ENCODE measurements at regions not wholly inside any gene's neighbourhood (a gene's known extent, or its start where the extent isn't known, plus 50 kb on each side); places are given as distances from the start of the nearest gene placed in this dataset.

DNA sequence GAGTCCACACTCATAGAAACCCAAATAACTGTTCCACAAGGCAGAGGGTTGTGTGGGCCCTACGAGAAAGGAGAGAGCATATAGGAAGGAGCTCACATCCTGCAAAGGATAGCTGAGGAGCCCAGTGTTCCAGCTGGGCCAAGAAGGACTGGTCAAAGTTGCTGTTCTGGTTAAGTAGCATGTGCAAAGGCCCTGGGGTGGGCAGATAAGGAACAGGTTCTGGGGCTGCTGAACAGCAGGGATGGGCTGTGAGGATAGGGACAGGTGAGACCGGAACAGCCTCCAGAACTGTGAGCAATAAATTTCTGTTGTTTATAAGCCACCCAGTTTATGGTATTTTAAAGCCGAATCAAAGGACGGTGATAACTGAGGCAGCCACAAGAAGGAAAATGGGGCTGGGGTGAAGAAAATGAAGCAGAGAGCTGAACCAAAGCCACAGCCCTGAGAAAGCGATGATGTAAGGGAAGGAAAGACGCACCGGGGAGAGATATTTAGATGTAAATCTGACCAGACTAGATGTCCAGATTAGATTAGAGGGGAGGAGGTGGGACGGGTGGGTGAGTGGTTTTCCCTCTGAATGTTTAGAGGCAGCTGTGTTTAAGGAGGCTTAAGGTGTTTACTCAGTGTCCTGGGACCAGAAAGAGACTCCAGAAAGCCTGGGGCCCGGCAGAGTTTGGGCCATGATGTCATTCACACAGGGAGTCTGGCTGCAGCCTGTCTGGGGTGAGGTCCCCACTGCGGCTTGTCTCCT, 180.8 kb upstream of the BCOR start:
- H3K27ac ChIP-seq (ENCODE audit: low read length) = peak overlapping the region; percentile 56
- H3K4me3 Mint-ChIP-seq = peak overlapping the region; percentile 63
- H3K9me3 ChIP-seq (ENCODE audit: control insufficient read depth, insufficient read depth, low read length) = peaks cover 4% of the 10 kb centered on the region
- peaks cover 2 to 19% of the 10 kb centered on the region in 2 donors for H3K27me3 Mint-ChIP-seq (ENCODE audit: low read depth in 2 of 2)
- H3K36me3 Mint-ChIP-seq = no peaks in the 10 kb centered on the region
- WGBS (ENCODE audit: insufficient coverage) = 37% methylated on average over 10 of the region's 10 CpGs
- H3K4me3 ChIP-seq (ENCODE audit: low read length) = no peak overlapping the region
- H3K4me1 Mint-ChIP-seq = peaks cover 33% of the 10 kb centered on the region in 2 donors
- no peaks in the 10 kb centered on the region for H3K9me3 Mint-ChIP-seq
- DNase-seq = peak; percentile 63 to 82
- peak; percentile 76 to 88 (median 84) for ATAC-seq
- no peak for TF ChIP-seq CTCF (IDR thresholded peaks at IDR 0.05)
- H3K27ac Mint-ChIP-seq = peak overlapping the region; percentile 85 to 95
- H3K36me3 ChIP-seq (ENCODE audit: control insufficient read depth, insufficient read depth, low read length) = no peaks in the 10 kb centered on the region
- intact Hi-C loops (cut with micrococcal nuclease) = loop anchor here (2.0 to 5.0 kb wide), 3 partner anchors 102 to 421 kb away; partner anchors contain the start of gene BCOR
- H3K27me3 ChIP-seq (ENCODE audit: control insufficient read depth, insufficient read depth, low read length) = no peaks in the 10 kb centered on the region
- peaks cover 41% of the 10 kb centered on the region for H3K4me1 ChIP-seq (ENCODE audit: control insufficient read depth, insufficient read depth, low read length)

DNA sequence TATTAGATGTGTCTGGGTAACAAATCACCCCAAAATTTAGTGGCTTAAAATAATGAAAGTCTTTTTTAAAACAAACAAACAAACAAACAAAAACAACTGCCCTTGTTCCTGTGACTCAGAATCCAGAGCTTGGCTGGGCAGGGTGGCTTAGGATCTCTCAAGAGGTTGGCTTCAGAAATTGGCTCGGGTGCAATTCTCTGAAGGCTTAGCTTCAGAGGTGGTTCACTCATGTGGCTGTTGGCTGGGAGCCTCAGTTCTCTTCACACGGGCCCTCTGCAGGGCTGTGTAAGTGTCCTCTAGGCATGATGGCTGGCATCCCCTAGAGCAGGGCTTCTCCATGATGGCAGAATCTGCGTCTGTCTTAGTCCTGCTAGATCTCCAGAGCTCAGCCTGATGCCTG, 179.9 kb upstream of the BCOR start:
- H3K9me3 Mint-ChIP-seq = no peaks in the 10 kb centered on the region
- peaks cover 2 to 19% of the 10 kb centered on the region in 2 donors for H3K27me3 Mint-ChIP-seq (ENCODE audit: low read depth in 2 of 2)
- no peaks in the 10 kb centered on the region for H3K36me3 ChIP-seq (ENCODE audit: control insufficient read depth, insufficient read depth, low read length)
- no peak overlapping the region for H3K4me3 Mint-ChIP-seq
- DNase-seq = no peak
- ATAC-seq = no peak
- H3K4me3 ChIP-seq (ENCODE audit: low read length) = no peak overlapping the region
- peaks cover 48% of the 10 kb centered on the region for H3K4me1 ChIP-seq (ENCODE audit: control insufficient read depth, insufficient read depth, low read length)
- peaks cover 33% of the 10 kb centered on the region in 2 donors for H3K4me1 Mint-ChIP-seq
- TF ChIP-seq CTCF (IDR thresholded peaks at IDR 0.05) = no peak
- H3K27ac ChIP-seq (ENCODE audit: low read length) = no peak overlapping the region
- H3K27me3 ChIP-seq (ENCODE audit: control insufficient read depth, insufficient read depth, low read length) = no peaks in the 10 kb centered on the region
- no peaks in the 10 kb centered on the region for H3K36me3 Mint-ChIP-seq
- intact Hi-C loops (cut with micrococcal nuclease) = loop anchor here (2.0 to 5.0 kb wide), 3 partner anchors 101 to 420 kb away; partner anchors contain the start of gene BCOR
- peaks cover 4% of the 10 kb centered on the region for H3K9me3 ChIP-seq (ENCODE audit: control insufficient read depth, insufficient read depth, low read length)
- WGBS (ENCODE audit: insufficient coverage) = 93% methylated on average over 3 of the region's 3 CpGs
- peak overlapping the region in 1 of 2 donors; percentile 95 for H3K27ac Mint-ChIP-seq

DNA sequence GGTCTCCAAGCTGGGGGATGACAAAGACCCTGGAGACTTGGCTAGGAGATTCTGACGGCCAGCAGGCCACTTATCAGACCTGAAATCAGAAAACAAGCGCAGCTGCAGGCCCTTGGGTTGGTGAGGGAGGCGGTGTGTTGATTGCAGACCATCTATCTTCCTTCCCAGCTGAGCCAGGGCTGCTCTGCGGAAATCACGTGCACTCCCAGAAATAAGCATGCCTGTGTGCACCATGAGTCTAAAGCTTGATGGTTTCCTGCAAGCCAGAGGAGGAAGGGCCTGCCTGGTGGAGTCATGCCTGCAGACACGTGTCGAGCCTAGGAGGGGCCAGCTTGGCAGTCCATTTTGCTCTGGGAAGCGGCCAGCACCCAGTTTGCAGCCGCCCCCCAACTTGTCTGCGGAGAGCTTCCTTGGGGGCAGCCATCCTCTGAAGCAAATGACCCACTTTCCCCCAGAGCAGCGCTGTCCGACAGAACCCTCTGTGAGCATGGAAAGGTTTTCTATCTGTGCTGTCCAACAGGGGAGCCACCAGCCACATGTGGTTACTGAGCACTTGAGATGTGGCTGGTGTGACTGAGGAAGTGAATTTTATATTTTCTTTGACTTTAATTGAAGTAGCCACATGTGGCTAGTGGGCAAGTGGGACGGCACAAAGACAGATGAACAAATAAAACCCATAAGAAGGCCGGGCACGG, 175.7 kb upstream of the BCOR start:
- DNase-seq (no peak), ATAC-seq (no peak)
- no peak overlapping the region for H3K4me3 Mint-ChIP-seq
- no peak overlapping the region for H3K27ac ChIP-seq (ENCODE audit: low read length)
- no peak overlapping the region for H3K4me3 ChIP-seq (ENCODE audit: low read length)
- H3K36me3 ChIP-seq (ENCODE audit: control insufficient read depth, insufficient read depth, low read length) = no peaks in the 10 kb centered on the region
- peaks cover 4% of the 10 kb centered on the region for H3K9me3 ChIP-seq (ENCODE audit: control insufficient read depth, insufficient read depth, low read length)
- no peak for TF ChIP-seq CTCF (IDR thresholded peaks at IDR 0.05)
- H3K27ac Mint-ChIP-seq = no peak overlapping the region
- peaks cover 20% of the 10 kb centered on the region for H3K4me1 ChIP-seq (ENCODE audit: control insufficient read depth, insufficient read depth, low read length)
- H3K36me3 Mint-ChIP-seq = no peaks in the 10 kb centered on the region
- H3K4me1 Mint-ChIP-seq = peaks cover 8 to 9% of the 10 kb centered on the region in 2 donors
- 19% methylated on average over 9 of the region's 15 CpGs for WGBS (ENCODE audit: insufficient coverage)
- no peaks in the 10 kb centered on the region for H3K9me3 Mint-ChIP-seq
- no peaks in the 10 kb centered on the region for H3K27me3 ChIP-seq (ENCODE audit: control insufficient read depth, insufficient read depth, low read length)
- peaks cover 0 to under 1% of the 10 kb centered on the region in 2 donors for H3K27me3 Mint-ChIP-seq (ENCODE audit: low read depth in 2 of 2)
- intact Hi-C loops (cut with micrococcal nuclease) = no loop called here

Measured in natural killer cell (primary cell).